ENCODE measurements at regions not wholly inside any gene's neighbourhood (a gene's known extent, or its start where the extent isn't known, plus 50 kb on each side); places are given as distances from the start of the nearest gene placed in this dataset.
A peak's percentile ranks its signal among the peaks of the same experiment; 100 is the strongest.

DNA sequence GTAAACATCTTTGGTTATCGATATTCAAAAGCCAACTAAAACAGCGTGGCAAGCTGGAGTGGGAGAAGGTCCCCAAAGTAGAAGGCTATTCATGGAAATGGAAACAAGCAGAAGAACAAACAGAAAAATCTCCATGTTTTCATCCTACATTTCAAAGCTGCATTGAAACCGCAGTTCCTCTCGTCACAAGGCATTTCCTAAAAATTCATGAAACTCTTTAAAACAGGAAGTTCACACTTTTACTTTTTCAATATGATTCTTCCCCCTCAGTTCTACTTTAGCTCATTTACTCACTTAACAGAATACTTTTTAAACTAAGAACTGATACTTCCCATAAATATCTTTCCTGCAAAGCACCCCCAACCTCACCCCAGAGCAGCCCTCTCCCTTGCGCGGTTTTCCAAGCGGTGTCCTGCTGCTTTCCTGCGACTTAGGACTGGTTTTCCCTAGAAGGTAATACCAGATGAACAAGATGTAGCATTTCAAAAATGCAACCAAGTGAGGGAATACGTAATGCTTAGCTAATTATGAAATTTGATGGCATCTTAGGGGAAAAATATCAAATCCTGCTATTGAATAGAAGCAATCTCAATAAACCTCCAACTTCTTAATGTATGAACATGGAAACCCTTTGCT, 228.3 kb upstream of the PKN2 start:
- H3K4me1 Mint-ChIP-seq: peaks cover 0 to 2% (median 0%) of the 10 kb centered on the region in 7 donors
- POLR2A ChIA-PET: no interaction called here
- CTCF ChIA-PET: no interaction called here
- H3K4me1 ChIP-seq (ENCODE audit: control insufficient read depth in 2 of 2, insufficient read depth in 2 of 2, low read length in 2 of 2): no peaks in the 10 kb centered on the region
- H3K27me3 ChIP-seq (ENCODE audit: control insufficient read depth in 2 of 2, insufficient read depth in 2 of 2, low read length in 2 of 2): no peaks in the 10 kb centered on the region
- no peak overlapping the region for H3K4me3 ChIP-seq (ENCODE audit: low read length)
- intact Hi-C loops (cut with micrococcal nuclease): no loop called here
- no peak for DNase-seq
- H3K9me3 Mint-ChIP-seq: peaks cover 0 to 4% (median 0%) of the 10 kb centered on the region in 11 donors
- peaks cover 1 to 26% (median 13%) of the 10 kb centered on the region in 5 donors for H3K27me3 Mint-ChIP-seq
- no peak overlapping the region for H3K4me3 Mint-ChIP-seq
- H3K27ac Mint-ChIP-seq: no peak overlapping the region
- H3K36me3 ChIP-seq (ENCODE audit: control insufficient read depth in 2 of 3, insufficient read depth in 3 of 3, low read length in 3 of 3): no peaks in the 10 kb centered on the region
- H3K27ac ChIP-seq (ENCODE audit: low read depth, low read length): no peak overlapping the region
- no peaks in the 10 kb centered on the region for H3K36me3 Mint-ChIP-seq
- ATAC-seq: no peak
- H3K9me3 ChIP-seq (ENCODE audit: control insufficient read depth in 2 of 3, low read length in 3 of 3): no peaks in the 10 kb centered on the region

- H3K9me3 ChIP-seq (ENCODE audit: control insufficient read depth in 2 of 3, low read length in 3 of 3): no peaks in the 10 kb centered on the region
- H3K4me1 ChIP-seq (ENCODE audit: control insufficient read depth in 2 of 2, insufficient read depth in 2 of 2, low read length in 2 of 2): no peaks in the 10 kb centered on the region
- peaks cover 0 to 5% (median 0%) of the 10 kb centered on the region in 7 donors for H3K4me1 Mint-ChIP-seq
- H3K9me3 Mint-ChIP-seq: no peaks in the 10 kb centered on the region
- ATAC-seq (peak; percentile 8), DNase-seq (no peak)
- no peak overlapping the region for H3K27ac ChIP-seq (ENCODE audit: low read depth, low read length)
- no peaks in the 10 kb centered on the region for H3K36me3 Mint-ChIP-seq
- ChIA-PET POLR2A (no interaction called here), CTCF (no interaction called here)
- peaks cover 0 to 5% of the 10 kb centered on the region in 2 donors for H3K27me3 ChIP-seq (ENCODE audit: control insufficient read depth in 2 of 2, insufficient read depth in 2 of 2, low read length in 2 of 2)
- H3K4me3 Mint-ChIP-seq: no peak overlapping the region
- intact Hi-C loops (cut with micrococcal nuclease): no loop called here
- H3K27me3 Mint-ChIP-seq: peaks cover 16 to 37% (median 24%) of the 10 kb centered on the region in 5 donors
- no peaks in the 10 kb centered on the region for H3K36me3 ChIP-seq (ENCODE audit: control insufficient read depth in 2 of 3, insufficient read depth in 3 of 3, low read length in 3 of 3)
- no peak overlapping the region for H3K4me3 ChIP-seq (ENCODE audit: low read length)
- H3K27ac Mint-ChIP-seq: no peak overlapping the region
These were observed 226.9 kb upstream of the PKN2 start for GRCh38 chr1:88457197-88457596.

GRCh38 chr1:88461007-88461406, 223.1 kb upstream of the PKN2 start:
- H3K36me3 Mint-ChIP-seq: no peaks in the 10 kb centered on the region
- no peaks in the 10 kb centered on the region for H3K36me3 ChIP-seq (ENCODE audit: control insufficient read depth in 2 of 3, insufficient read depth in 3 of 3, low read length in 3 of 3)
- H3K9me3 ChIP-seq (ENCODE audit: control insufficient read depth in 2 of 3, low read length in 3 of 3): no peaks in the 10 kb centered on the region
- ATAC-seq (no peak), DNase-seq (no peak)
- H3K4me3 ChIP-seq (ENCODE audit: low read length): no peak overlapping the region
- peaks cover 0 to 10% (median 0%) of the 10 kb centered on the region in 11 donors for H3K9me3 Mint-ChIP-seq
- peaks cover 36 to 50% (median 40%) of the 10 kb centered on the region in 5 donors for H3K27me3 Mint-ChIP-seq
- H3K4me1 ChIP-seq (ENCODE audit: control insufficient read depth in 2 of 2, insufficient read depth in 2 of 2, low read length in 2 of 2): no peaks in the 10 kb centered on the region
- intact Hi-C loops (cut with micrococcal nuclease): no loop called here
- POLR2A ChIA-PET: no interaction called here
- H3K27me3 ChIP-seq (ENCODE audit: control insufficient read depth in 2 of 2, insufficient read depth in 2 of 2, low read length in 2 of 2): peaks cover 0 to 5% of the 10 kb centered on the region in 2 donors
- H3K4me3 Mint-ChIP-seq: no peak overlapping the region
- CTCF ChIA-PET: no interaction called here
- H3K27ac Mint-ChIP-seq: no peak overlapping the region
- H3K4me1 Mint-ChIP-seq: peaks cover 0 to 5% (median 0%) of the 10 kb centered on the region in 7 donors
- H3K27ac ChIP-seq (ENCODE audit: low read depth, low read length): no peak overlapping the region

DNA sequence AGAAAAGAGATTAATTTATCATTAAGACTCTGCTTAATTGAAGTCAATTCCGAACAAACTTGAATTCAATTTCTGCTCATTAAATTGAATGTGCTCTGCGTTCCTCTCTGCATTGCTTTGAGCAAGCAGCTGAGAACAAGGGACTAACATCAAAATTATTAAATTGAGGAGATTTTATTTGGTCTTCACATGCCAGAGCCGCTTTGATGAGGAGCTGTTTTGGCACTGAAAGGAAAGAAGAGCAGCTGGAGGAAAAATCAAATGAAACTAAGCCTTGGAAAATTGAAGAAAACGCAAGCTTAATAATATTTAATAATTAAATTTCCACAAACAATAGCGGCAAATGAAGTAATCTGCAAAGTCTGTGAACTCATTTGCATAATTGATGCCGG, 222.0 kb upstream of the PKN2 start:
- DNase-seq: no peak
- Histone ChIP-seq H3K4me1 (ENCODE audit: control insufficient read depth in 2 of 2, insufficient read depth in 2 of 2, low read length in 2 of 2) (no peaks in the 10 kb centered on the region), H3K27ac (ENCODE audit: low read depth, low read length) (no peak overlapping the region), H3K9me3 (ENCODE audit: control insufficient read depth in 2 of 3, low read length in 3 of 3) (no peaks in the 10 kb centered on the region), H3K4me3 (ENCODE audit: low read length) (no peak overlapping the region), H3K27me3 (ENCODE audit: control insufficient read depth in 2 of 2, insufficient read depth in 2 of 2, low read length in 2 of 2) (peaks cover 0 to 5% of the 10 kb centered on the region in 2 donors), H3K36me3 (ENCODE audit: control insufficient read depth in 2 of 3, insufficient read depth in 3 of 3, low read length in 3 of 3) (no peaks in the 10 kb centered on the region)
- Mint-ChIP-seq H3K27me3 (peaks cover 36 to 50% (median 40%) of the 10 kb centered on the region in 5 donors), H3K9me3 (peaks cover 0 to 10% (median 3%) of the 10 kb centered on the region in 11 donors), H3K36me3 (no peaks in the 10 kb centered on the region), H3K4me1 (peaks cover 0 to 5% (median 0%) of the 10 kb centered on the region in 7 donors), H3K4me3 (no peak overlapping the region), H3K27ac (no peak overlapping the region)
- ATAC-seq: no peak
- POLR2A ChIA-PET: no interaction called here
- CTCF ChIA-PET: no interaction called here
- intact Hi-C loops (cut with micrococcal nuclease): no loop called here

DNA sequence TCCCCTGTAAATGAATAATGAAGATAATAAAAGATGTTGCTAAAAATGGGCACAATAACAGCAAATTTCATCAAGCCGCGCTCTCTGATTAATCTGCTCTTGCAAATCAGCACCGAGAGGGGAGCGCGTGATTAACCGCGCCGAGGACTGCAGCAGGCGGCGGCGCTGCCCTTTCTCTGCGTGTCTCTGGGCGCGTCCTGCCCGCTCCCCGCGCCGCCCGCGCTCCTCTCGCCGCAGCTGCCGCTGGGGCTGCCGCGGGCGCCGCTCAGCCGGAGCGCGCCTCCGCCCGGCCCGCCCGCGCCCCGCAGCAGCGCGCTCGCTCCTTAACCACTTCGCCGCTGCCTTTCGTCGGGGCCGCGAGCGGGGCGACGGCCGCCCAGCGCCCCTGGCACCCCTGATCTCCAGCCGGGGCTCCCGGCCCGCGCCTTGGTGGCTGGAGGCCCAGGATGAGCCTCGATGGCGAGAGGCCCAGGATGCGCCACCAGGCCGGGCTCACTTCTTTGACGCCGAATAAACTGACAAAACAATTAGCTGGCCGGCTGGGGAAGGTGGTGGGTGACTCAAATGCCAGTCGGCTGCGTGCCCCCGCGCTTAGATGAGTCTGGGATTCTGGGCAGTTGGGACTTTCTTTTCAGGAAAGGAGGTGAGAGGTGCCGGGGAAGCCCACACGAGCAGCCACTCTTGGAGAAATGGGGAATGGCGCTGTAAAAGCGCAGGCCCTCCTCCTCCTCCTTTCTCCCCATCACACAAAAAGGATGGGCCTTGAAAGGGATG, 221.4 kb upstream of the PKN2 start:
- DNase-seq (no peak), ATAC-seq (no peak)
- H3K4me1 Mint-ChIP-seq: peaks cover 0 to 5% (median 0%) of the 10 kb centered on the region in 7 donors
- peaks cover 0 to 10% (median 3%) of the 10 kb centered on the region in 11 donors for H3K9me3 Mint-ChIP-seq
- H3K36me3 Mint-ChIP-seq: no peaks in the 10 kb centered on the region
- no peak overlapping the region for H3K27ac Mint-ChIP-seq
- Histone ChIP-seq H3K27me3 (ENCODE audit: control insufficient read depth in 2 of 2, insufficient read depth in 2 of 2, low read length in 2 of 2) (peaks cover 0 to 5% of the 10 kb centered on the region in 2 donors), H3K27ac (ENCODE audit: low read depth, low read length) (no peak overlapping the region), H3K4me3 (ENCODE audit: low read length) (no peak overlapping the region), H3K36me3 (ENCODE audit: control insufficient read depth in 2 of 3, insufficient read depth in 3 of 3, low read length in 3 of 3) (no peaks in the 10 kb centered on the region), H3K4me1 (ENCODE audit: control insufficient read depth in 2 of 2, insufficient read depth in 2 of 2, low read length in 2 of 2) (no peaks in the 10 kb centered on the region), H3K9me3 (ENCODE audit: control insufficient read depth in 2 of 3, low read length in 3 of 3) (no peaks in the 10 kb centered on the region)
- ChIA-PET CTCF (no interaction called here), POLR2A (no interaction called here)
- H3K27me3 Mint-ChIP-seq: peaks cover 36 to 50% (median 40%) of the 10 kb centered on the region in 5 donors
- intact Hi-C loops (cut with micrococcal nuclease): no loop called here
- no peak overlapping the region for H3K4me3 Mint-ChIP-seq

DNA sequence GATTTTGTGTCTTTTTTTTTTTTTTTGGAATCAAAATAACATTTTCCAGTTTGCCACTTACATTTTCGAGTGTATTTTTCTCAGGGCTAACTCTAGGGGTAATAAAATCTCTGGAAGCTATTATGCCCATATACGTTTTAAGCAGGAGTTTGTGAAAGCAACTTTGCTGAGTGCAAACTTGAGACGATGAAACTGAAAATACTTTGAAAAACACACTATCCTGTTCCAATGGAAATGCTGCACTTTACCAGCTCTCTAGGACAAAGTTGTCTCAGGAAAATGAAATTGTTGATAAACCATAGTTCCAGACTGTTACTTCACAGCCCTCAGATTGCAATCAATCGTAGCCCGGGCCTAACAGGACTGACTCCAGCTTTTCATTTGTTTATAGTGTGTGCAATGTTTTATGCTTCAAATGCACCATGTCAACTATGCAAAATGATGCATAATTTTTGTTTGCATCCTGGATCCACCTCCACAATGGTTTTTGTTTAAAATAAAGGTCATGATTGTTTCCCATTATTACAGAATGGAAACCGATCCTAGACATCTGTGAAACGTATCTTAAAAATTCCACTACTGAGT, 220.6 kb upstream of the PKN2 start:
- ChIA-PET POLR2A (no interaction called here), CTCF (no interaction called here)
- Mint-ChIP-seq H3K9me3 (peaks cover 0 to 11% (median 4%) of the 10 kb centered on the region in 11 donors), H3K4me1 (peaks cover 0 to 5% (median 0%) of the 10 kb centered on the region in 7 donors), H3K27ac (no peak overlapping the region), H3K4me3 (no peak overlapping the region), H3K27me3 (peaks cover 36 to 50% (median 40%) of the 10 kb centered on the region in 5 donors), H3K36me3 (no peaks in the 10 kb centered on the region)
- intact Hi-C loops (cut with micrococcal nuclease): no loop called here
- Histone ChIP-seq H3K27me3 (ENCODE audit: control insufficient read depth in 2 of 2, insufficient read depth in 2 of 2, low read length in 2 of 2) (peaks cover 0 to 5% of the 10 kb centered on the region in 2 donors), H3K9me3 (ENCODE audit: control insufficient read depth in 2 of 3, low read length in 3 of 3) (no peaks in the 10 kb centered on the region), H3K4me1 (ENCODE audit: control insufficient read depth in 2 of 2, insufficient read depth in 2 of 2, low read length in 2 of 2) (no peaks in the 10 kb centered on the region), H3K27ac (ENCODE audit: low read depth, low read length) (no peak overlapping the region), H3K4me3 (ENCODE audit: low read length) (no peak overlapping the region), H3K36me3 (ENCODE audit: control insufficient read depth in 2 of 3, insufficient read depth in 3 of 3, low read length in 3 of 3) (no peaks in the 10 kb centered on the region)
- ATAC-seq (no peak), DNase-seq (no peak)
